Mammary epithelial cell (primary cell): ENCODE measurements at regions not wholly inside any gene's neighbourhood (a gene's known extent, or its start where the extent isn't known, plus 50 kb on each side); places are given as distances from the start of the nearest gene placed in this dataset.

ENCODE experiments used
- EZH2 ChIP-seq: IDR thresholded peaks from 2 replicates; pipeline ENCODE4 v1.6.1; 2012; ENCODE audit warnings: low read length, inconsistent platforms, borderline replicate concordance
- TF ChIP-seq, protein P1 (sequence below), 2 donors: IDR thresholded peaks in 1 of 2; conservative IDR thresholded peaks in 1 of 2; 2 replicates each; pipeline ENCODE4 v1.5.1; 2011 to 2012; ENCODE audit warnings: inconsistent platforms in 2 of 2, low read length in 2 of 2, mild to moderate bottlenecking in 2 of 2, control low read depth in 1 of 2, low read depth in 1 of 2; ENCODE audit not compliant: insufficient read depth in 1 of 2; ENCODE audit errors: extremely low read depth in 1 of 2

DNA sequence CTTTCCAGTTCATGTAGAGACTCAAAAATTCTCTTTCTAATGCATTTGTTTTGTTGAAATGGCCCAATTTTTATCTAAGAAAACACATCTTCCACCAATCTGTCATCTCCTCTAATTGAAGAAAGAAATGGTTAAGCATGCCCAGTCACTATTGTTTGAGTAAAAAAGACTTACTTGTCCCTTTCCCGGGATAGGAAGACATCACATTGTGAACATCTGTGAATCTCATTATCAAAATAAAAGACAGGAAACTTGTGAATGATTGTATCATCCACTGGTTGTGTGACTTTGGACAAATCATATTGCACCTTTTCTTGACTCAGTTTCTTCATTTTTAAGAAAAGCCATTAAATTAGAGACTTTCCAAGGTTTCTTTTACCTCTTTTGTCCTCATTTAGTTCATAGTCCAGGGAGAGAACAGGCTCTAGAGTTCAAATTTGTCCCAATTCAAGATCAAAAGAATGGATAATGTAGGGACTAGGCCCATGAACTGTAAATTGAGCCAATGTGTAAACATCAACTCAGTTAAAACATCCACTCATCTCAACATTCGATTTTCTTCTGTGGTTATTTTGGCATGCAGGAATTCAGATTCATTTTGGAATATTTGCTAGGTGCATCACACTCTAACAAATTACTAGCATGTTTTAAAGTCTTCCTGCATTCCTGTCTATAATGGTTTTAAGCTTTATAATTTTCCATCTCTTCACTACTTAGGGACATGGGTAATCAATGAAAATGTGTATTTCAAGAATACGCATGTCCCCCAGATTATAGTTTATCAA lies 838.0 kb upstream of the WWC1 start:
- TF ChIP-seq, protein P1, sequence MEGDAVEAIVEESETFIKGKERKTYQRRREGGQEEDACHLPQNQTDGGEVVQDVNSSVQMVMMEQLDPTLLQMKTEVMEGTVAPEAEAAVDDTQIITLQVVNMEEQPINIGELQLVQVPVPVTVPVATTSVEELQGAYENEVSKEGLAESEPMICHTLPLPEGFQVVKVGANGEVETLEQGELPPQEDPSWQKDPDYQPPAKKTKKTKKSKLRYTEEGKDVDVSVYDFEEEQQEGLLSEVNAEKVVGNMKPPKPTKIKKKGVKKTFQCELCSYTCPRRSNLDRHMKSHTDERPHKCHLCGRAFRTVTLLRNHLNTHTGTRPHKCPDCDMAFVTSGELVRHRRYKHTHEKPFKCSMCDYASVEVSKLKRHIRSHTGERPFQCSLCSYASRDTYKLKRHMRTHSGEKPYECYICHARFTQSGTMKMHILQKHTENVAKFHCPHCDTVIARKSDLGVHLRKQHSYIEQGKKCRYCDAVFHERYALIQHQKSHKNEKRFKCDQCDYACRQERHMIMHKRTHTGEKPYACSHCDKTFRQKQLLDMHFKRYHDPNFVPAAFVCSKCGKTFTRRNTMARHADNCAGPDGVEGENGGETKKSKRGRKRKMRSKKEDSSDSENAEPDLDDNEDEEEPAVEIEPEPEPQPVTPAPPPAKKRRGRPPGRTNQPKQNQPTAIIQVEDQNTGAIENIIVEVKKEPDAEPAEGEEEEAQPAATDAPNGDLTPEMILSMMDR (conservative IDR thresholded peaks at IDR 0.05 in 1 of 2, IDR thresholded peaks at IDR 0.05 in 1 of 2; ENCODE audit: extremely low read depth in 1 of 2, insufficient read depth in 1 of 2, low read depth in 1 of 2, low read length in 2 of 2) = no peak
- TF ChIP-seq EZH2 = no peak
